CD8-positive, alpha-beta memory T cell (primary cell): ENCODE measurements at regions not wholly inside any gene's neighbourhood (a gene's known extent, or its start where the extent isn't known, plus 50 kb on each side); places are given as distances from the start of the nearest gene placed in this dataset.

Experiments used
- CTCF ChIA-PET: fragments of 350-600 bp; sonication (Branson Sonifier 250); formaldehyde crosslinking; loops from one replicate; lab custom pipeline; 2021; ENCODE audit warnings: antibody characterized with exemption; lab: Charles Lee
- POLR2A ChIA-PET: fragments of 350-600 bp; sonication (Branson Sonifier 250); formaldehyde crosslinking; loops from one replicate; lab custom pipeline; 2021; ENCODE audit warnings: antibody characterized with exemption; lab: Charles Lee
- DNase-seq, 5 donors: peaks; one replicate each; pipeline versions ENCODE4 v3.0.0 to v3.0.0-alpha.2; 2020 to 2022; ENCODE audit warnings: mixed read lengths in 1 of 5
- H3K27ac ChIP-seq: one replicate; pipeline ENCODE4 v1.7.0; 2013; ENCODE audit warnings: low read depth, mild to moderate bottlenecking, low read length, moderate library complexity
- H3K27me3 ChIP-seq: 2 replicates; pipeline ENCODE4 v1.7.0; 2013; ENCODE audit warnings: low read length, mild to moderate bottlenecking; ENCODE audit not compliant: insufficient read depth, poor library complexity, severe bottlenecking
- H3K36me3 ChIP-seq: 2 replicates; pipeline ENCODE4 v1.7.0; 2013; ENCODE audit warnings: mild to moderate bottlenecking, low read length, moderate library complexity; ENCODE audit not compliant: insufficient read depth
- H3K4me1 ChIP-seq: 2 replicates; pipeline ENCODE4 v1.7.0; 2013; ENCODE audit warnings: mild to moderate bottlenecking, low read length, moderate library complexity; ENCODE audit not compliant: insufficient read depth
- H3K4me3 ChIP-seq: 2 replicates; pipeline ENCODE4 v1.7.0; 2013; ENCODE audit warnings: mild to moderate bottlenecking, low read length
- H3K9me3 ChIP-seq: 2 replicates; pipeline ENCODE4 v1.7.0; 2013; ENCODE audit warnings: mild to moderate bottlenecking, low read length
- H3K27ac Mint-ChIP-seq, 8 donors: one replicate each; pipeline ENCODE4 v1.8.0; 2020 to 2021; ENCODE audit warnings: mixed read lengths in 8 of 8, mild to moderate bottlenecking in 6 of 8, inconsistent platforms in 3 of 8, moderate library complexity in 3 of 8
- H3K27me3 Mint-ChIP-seq, 2 donors: one replicate each; pipeline ENCODE4 v1.8.0; 2020 to 2021; ENCODE audit warnings: mixed read lengths in 2 of 2, mild to moderate bottlenecking in 1 of 2, moderate library complexity in 1 of 2
- H3K36me3 Mint-ChIP-seq, 3 donors: one replicate each; pipeline ENCODE4 v1.8.0; 2020 to 2021; ENCODE audit warnings: mixed read lengths in 3 of 3, inconsistent platforms in 1 of 3, mild to moderate bottlenecking in 1 of 3
- H3K4me1 Mint-ChIP-seq, 3 donors: one replicate each; pipeline ENCODE4 v1.8.0; 2020 to 2021; ENCODE audit warnings: mixed read lengths in 3 of 3, inconsistent platforms in 1 of 3, mild to moderate bottlenecking in 1 of 3
- H3K4me3 Mint-ChIP-seq, 7 donors: one replicate each; pipeline ENCODE4 v1.8.0; 2020 to 2021; ENCODE audit warnings: mixed read lengths in 7 of 7, mild to moderate bottlenecking in 6 of 7, moderate library complexity in 4 of 7, inconsistent platforms in 2 of 7
- H3K9me3 Mint-ChIP-seq, 5 donors: one replicate each; pipeline ENCODE4 v1.8.0; 2020 to 2022; ENCODE audit warnings: mixed read lengths in 5 of 5, mild to moderate bottlenecking in 3 of 5, moderate library complexity in 2 of 5, inconsistent platforms in 1 of 5

- Histone ChIP-seq H3K4me1 (no peaks in the 10 kb centered on the region), H3K4me3 (no peak overlapping the region), H3K36me3 (no peaks in the 10 kb centered on the region), H3K9me3 (no peaks in the 10 kb centered on the region), H3K27me3 (no peaks in the 10 kb centered on the region), H3K27ac (no peak overlapping the region)
- Mint-ChIP-seq H3K4me1 (no peaks in the 10 kb centered on the region), H3K9me3 (peaks cover 0 to 5% (median 0%) of the 10 kb centered on the region in 5 donors), H3K36me3 (no peaks in the 10 kb centered on the region), H3K27me3 (no peaks in the 10 kb centered on the region), H3K27ac (no peak overlapping the region), H3K4me3 (no peak overlapping the region)
- DNase-seq = no peak
- CTCF ChIA-PET = no interaction called here
- POLR2A ChIA-PET = no interaction called here
Measured at GRCh38 chr2:223420048-223420447, 182.1 kb downstream of the SCG2 start.

- ChIA-PET CTCF (no interaction called here), POLR2A (no interaction called here)
- H3K4me3 Mint-ChIP-seq = no peak overlapping the region
Measured at GRCh38 chr2:223431479-223431878, 170.7 kb downstream of the SCG2 start.

DNA sequence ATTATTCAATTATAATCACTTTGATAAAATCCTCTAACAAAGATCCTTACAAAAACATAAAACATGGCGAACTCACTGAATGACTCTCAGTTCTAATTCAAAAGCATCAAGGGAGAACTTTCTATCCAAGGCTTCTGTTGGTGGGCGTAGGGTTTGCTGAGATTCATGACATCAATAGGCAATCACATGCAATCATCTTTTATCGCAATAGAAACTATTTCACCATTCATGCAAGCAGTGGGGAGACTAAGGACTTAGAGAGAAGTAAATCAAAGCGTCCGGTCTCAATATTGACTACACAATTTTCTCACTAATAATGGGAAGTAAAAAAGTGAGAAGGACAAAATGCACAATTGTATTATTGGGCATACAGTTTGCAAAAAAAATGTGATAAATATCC, 168.7 kb downstream of the SCG2 start:
- H3K27ac Mint-ChIP-seq = no peak overlapping the region
- H3K36me3 ChIP-seq = no peaks in the 10 kb centered on the region
- H3K4me3 Mint-ChIP-seq = no peak overlapping the region
- no peaks in the 10 kb centered on the region for H3K36me3 Mint-ChIP-seq
- no peaks in the 10 kb centered on the region for H3K27me3 ChIP-seq
- no peaks in the 10 kb centered on the region for H3K9me3 ChIP-seq
- no peak for DNase-seq
- H3K9me3 Mint-ChIP-seq = peaks cover 0 to 3% (median 2%) of the 10 kb centered on the region in 5 donors
- H3K4me1 ChIP-seq = no peaks in the 10 kb centered on the region
- no peak overlapping the region for H3K27ac ChIP-seq
- POLR2A ChIA-PET = no interaction called here
- H3K27me3 Mint-ChIP-seq = no peaks in the 10 kb centered on the region
- H3K4me3 ChIP-seq = no peak overlapping the region
- no peaks in the 10 kb centered on the region for H3K4me1 Mint-ChIP-seq
- CTCF ChIA-PET = no interaction called here

More at GRCh38 chr2:223431479-223431878, 170.7 kb downstream of the SCG2 start:
- Histone ChIP-seq H3K27me3 (no peaks in the 10 kb centered on the region), H3K9me3 (no peaks in the 10 kb centered on the region), H3K27ac (no peak overlapping the region), H3K36me3 (no peaks in the 10 kb centered on the region), H3K4me1 (no peaks in the 10 kb centered on the region), H3K4me3 (no peak overlapping the region)
- Mint-ChIP-seq H3K36me3 (no peaks in the 10 kb centered on the region), H3K4me1 (no peaks in the 10 kb centered on the region), H3K27me3 (no peaks in the 10 kb centered on the region), H3K27ac (no peak overlapping the region), H3K9me3 (peaks cover 0 to 6% (median 3%) of the 10 kb centered on the region in 5 donors)
- no peak for DNase-seq

- CTCF ChIA-PET = no interaction called here
- peaks cover 0 to 3% (median 3%) of the 10 kb centered on the region in 5 donors for H3K9me3 Mint-ChIP-seq
- no peaks in the 10 kb centered on the region for H3K27me3 ChIP-seq
Measured at GRCh38 chr2:223437788-223438187, 164.4 kb downstream of the SCG2 start.

GRCh38 chr2:223439184-223439583, 163.0 kb downstream of the SCG2 start:
- H3K4me1 ChIP-seq = no peaks in the 10 kb centered on the region
- Mint-ChIP-seq H3K9me3 (peaks cover 0 to 3% (median 3%) of the 10 kb centered on the region in 5 donors), H3K27me3 (peaks cover 0 to 2% of the 10 kb centered on the region in 2 donors), H3K4me3 (no peak overlapping the region), H3K27ac (no peak overlapping the region), H3K4me1 (no peaks in the 10 kb centered on the region), H3K36me3 (no peaks in the 10 kb centered on the region)
- no peaks in the 10 kb centered on the region for H3K27me3 ChIP-seq
- no peak overlapping the region for H3K27ac ChIP-seq
- no peaks in the 10 kb centered on the region for H3K9me3 ChIP-seq
- DNase-seq = no peak
- H3K4me3 ChIP-seq = no peak overlapping the region
- ChIA-PET CTCF (no interaction called here), POLR2A (no interaction called here)
- no peaks in the 10 kb centered on the region for H3K36me3 ChIP-seq

More at GRCh38 chr2:223437788-223438187, 164.4 kb downstream of the SCG2 start:
- H3K27ac ChIP-seq = no peak overlapping the region
- peaks cover 0 to 2% of the 10 kb centered on the region in 2 donors for H3K27me3 Mint-ChIP-seq
- no peak overlapping the region for H3K4me3 ChIP-seq
- H3K36me3 Mint-ChIP-seq = no peaks in the 10 kb centered on the region
- H3K4me1 ChIP-seq = no peaks in the 10 kb centered on the region
- DNase-seq = no peak
- H3K4me3 Mint-ChIP-seq = no peak overlapping the region
- H3K27ac Mint-ChIP-seq = no peak overlapping the region
- no peaks in the 10 kb centered on the region for H3K9me3 ChIP-seq
- H3K4me1 Mint-ChIP-seq = no peaks in the 10 kb centered on the region
- H3K36me3 ChIP-seq = no peaks in the 10 kb centered on the region
- POLR2A ChIA-PET = no interaction called here

DNA sequence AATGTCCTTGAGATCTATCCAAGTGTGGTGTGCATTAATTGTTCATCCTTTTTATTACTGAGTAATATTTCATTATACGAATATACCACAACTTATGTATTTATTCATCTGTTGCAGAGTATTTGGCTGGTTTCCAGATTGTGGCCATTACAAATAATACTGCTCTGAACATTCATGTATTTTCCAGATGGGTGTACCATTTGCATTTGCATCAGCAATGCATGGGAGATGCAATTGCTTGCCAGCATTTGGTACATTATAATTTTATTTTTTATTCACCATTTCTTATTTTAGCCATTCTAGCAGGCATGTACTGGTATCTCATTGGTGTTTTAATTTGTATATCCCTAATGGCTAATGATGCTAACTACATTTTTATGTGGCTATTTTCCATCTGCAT, 162.4 kb downstream of the SCG2 start:
- H3K27ac ChIP-seq = no peak overlapping the region
- CTCF ChIA-PET = no interaction called here
- H3K27me3 ChIP-seq = no peaks in the 10 kb centered on the region
- H3K36me3 ChIP-seq = no peaks in the 10 kb centered on the region
- no peaks in the 10 kb centered on the region for H3K4me1 ChIP-seq
- Mint-ChIP-seq H3K9me3 (peaks cover 0 to 3% (median 3%) of the 10 kb centered on the region in 5 donors), H3K27me3 (peaks cover 0 to 2% of the 10 kb centered on the region in 2 donors), H3K27ac (no peak overlapping the region), H3K4me3 (no peak overlapping the region), H3K4me1 (no peaks in the 10 kb centered on the region), H3K36me3 (no peaks in the 10 kb centered on the region)
- no peak for DNase-seq
- POLR2A ChIA-PET = no interaction called here
- H3K4me3 ChIP-seq = no peak overlapping the region
- H3K9me3 ChIP-seq = no peaks in the 10 kb centered on the region

DNA sequence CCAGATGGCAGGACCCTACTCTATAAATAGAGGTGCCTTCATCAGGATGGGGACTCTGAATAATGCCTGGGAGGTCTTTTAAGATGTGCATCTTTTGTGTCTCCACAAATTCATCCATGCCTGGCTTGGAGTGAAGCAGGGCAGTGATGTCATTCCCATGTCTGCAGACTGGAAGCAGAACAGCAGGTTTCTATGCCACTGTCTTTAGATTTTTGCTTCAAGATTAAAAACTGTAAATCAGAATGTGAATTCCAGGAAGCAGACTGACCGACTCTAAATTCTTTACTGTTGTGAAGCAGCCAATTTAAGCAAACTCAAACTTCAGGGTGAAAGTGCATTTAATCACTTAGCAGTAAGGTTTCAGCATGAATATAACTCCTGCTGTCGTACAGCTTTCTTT, 159.3 kb downstream of the SCG2 start:
- ChIA-PET CTCF (no interaction called here), POLR2A (no interaction called here)
- no peaks in the 10 kb centered on the region for H3K9me3 ChIP-seq
- no peaks in the 10 kb centered on the region for H3K4me1 ChIP-seq
- no peak overlapping the region for H3K27ac Mint-ChIP-seq
- H3K36me3 ChIP-seq = no peaks in the 10 kb centered on the region
- H3K27me3 ChIP-seq = no peaks in the 10 kb centered on the region
- H3K4me3 ChIP-seq = no peak overlapping the region
- no peaks in the 10 kb centered on the region for H3K36me3 Mint-ChIP-seq
- no peak overlapping the region for H3K27ac ChIP-seq
- peaks cover 0 to 4% (median 0%) of the 10 kb centered on the region in 5 donors for H3K9me3 Mint-ChIP-seq
- DNase-seq = no peak
- peaks cover 0 to 2% of the 10 kb centered on the region in 2 donors for H3K27me3 Mint-ChIP-seq
- no peaks in the 10 kb centered on the region for H3K4me1 Mint-ChIP-seq
- H3K4me3 Mint-ChIP-seq = no peak overlapping the region

GRCh38 chr2:223450246-223450645, 151.9 kb downstream of the SCG2 start:
- Mint-ChIP-seq H3K27ac (no peak overlapping the region), H3K36me3 (no peaks in the 10 kb centered on the region), H3K27me3 (peaks cover 2 to 4% of the 10 kb centered on the region in 2 donors), H3K4me1 (no peaks in the 10 kb centered on the region), H3K9me3 (peaks cover 2 to 17% (median 4%) of the 10 kb centered on the region in 5 donors), H3K4me3 (no peak overlapping the region)
- no peak overlapping the region for H3K27ac ChIP-seq
- no peak overlapping the region for H3K4me3 ChIP-seq
- no peaks in the 10 kb centered on the region for H3K36me3 ChIP-seq
- no peak for DNase-seq
- ChIA-PET POLR2A (no interaction called here), CTCF (no interaction called here)
- no peaks in the 10 kb centered on the region for H3K9me3 ChIP-seq
- H3K27me3 ChIP-seq = no peaks in the 10 kb centered on the region
- H3K4me1 ChIP-seq = no peaks in the 10 kb centered on the region

GRCh38 chr2:223457301-223457700, 144.9 kb downstream of the SCG2 start:
- no peaks in the 10 kb centered on the region for H3K36me3 ChIP-seq
- Mint-ChIP-seq H3K4me1 (no peaks in the 10 kb centered on the region), H3K27me3 (peaks cover 2 to 4% of the 10 kb centered on the region in 2 donors), H3K4me3 (no peak overlapping the region), H3K9me3 (peaks cover 0 to under 1% (median 0%) of the 10 kb centered on the region in 5 donors), H3K36me3 (no peaks in the 10 kb centered on the region), H3K27ac (no peak overlapping the region)
- H3K27ac ChIP-seq = no peak overlapping the region
- POLR2A ChIA-PET = no interaction called here
- CTCF ChIA-PET = no interaction called here
- H3K27me3 ChIP-seq = no peaks in the 10 kb centered on the region
- DNase-seq = no peak
- H3K9me3 ChIP-seq = no peaks in the 10 kb centered on the region
- H3K4me3 ChIP-seq = no peak overlapping the region
- H3K4me1 ChIP-seq = no peaks in the 10 kb centered on the region
